Stimulated activated CD4-positive, alpha-beta T cell treated with anti-CD3 and anti-CD28 coated beads, Interleukin-4, amount 100 ng/mL, for 4 hours (primary cell): ENCODE measurements at regions not wholly inside any gene's neighbourhood (a gene's known extent, or its start where the extent isn't known, plus 50 kb on each side); places are given as distances from the start of the nearest gene placed in this dataset.

Experiments
- DNase-seq, 2 experiments: peaks; one replicate each; pipeline ENCODE4 v3.0.0-alpha.2; 2020

DNA sequence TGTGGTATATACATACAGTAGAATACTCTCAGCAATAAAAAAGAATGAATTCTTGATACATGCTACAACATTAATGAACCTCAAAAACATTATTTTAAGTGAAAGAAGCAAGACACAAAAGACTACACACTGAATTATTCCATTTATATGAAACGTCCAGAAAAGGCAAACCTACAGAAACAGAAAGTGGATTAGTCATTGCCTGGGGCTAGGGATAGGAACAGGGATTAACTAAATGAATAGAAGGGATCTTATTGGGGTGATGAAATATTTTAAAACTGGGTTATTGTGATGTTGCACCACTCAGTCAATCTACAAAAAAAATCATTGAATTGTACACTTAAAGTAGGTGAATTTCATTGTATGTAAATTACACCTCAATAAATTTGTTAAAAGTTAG lies 326.7 kb downstream of the PIK3R1 start:
- DNase-seq: no peak

DNA sequence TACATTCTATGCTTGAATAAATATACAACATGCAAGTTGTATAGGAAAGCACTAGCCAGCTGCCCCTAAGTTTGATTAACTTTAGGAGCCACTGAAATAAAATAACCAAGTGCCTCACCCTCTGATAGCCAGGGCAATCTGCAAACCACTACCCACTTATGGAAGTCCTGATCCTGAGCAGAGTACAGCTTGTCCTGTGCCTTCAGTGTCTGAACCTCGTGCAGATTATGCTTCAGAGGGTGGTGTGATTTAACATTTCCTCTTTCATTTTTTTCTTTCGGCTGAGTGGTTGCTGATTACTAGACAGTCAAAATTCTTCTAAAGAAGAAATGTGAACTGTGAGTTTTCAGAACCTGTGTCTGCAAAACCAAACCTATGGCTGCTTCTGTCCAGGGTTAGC lies 327.7 kb downstream of the PIK3R1 start:
- DNase-seq: no peak

DNA sequence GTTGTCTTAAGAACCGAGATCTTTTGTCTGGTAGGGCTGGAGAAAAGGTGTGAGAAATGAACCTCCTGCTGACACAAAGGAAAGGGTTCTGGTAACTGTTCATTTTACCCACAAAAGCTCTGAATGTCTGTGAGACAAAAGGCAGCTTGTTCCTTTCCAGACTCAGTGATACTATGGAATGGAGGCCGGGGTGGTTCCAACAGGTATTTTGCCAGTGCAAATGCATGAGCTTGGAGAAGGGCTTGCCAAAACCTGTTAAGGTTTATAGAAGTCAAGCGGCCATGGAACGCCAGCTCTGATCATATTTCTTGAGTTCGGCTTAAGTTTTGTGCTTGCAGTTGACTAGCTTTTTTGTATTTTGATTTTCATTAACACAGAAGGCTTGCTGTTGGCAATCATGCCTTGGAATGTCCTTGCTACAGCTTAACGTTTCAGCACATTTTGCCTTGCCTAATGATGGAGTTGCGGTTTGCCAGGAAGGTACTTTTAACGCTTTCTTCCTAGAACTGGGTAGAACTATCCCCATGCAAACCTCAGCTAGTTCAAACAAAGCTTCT lies 328.6 kb downstream of the PIK3R1 start:
- no peak for DNase-seq

DNA sequence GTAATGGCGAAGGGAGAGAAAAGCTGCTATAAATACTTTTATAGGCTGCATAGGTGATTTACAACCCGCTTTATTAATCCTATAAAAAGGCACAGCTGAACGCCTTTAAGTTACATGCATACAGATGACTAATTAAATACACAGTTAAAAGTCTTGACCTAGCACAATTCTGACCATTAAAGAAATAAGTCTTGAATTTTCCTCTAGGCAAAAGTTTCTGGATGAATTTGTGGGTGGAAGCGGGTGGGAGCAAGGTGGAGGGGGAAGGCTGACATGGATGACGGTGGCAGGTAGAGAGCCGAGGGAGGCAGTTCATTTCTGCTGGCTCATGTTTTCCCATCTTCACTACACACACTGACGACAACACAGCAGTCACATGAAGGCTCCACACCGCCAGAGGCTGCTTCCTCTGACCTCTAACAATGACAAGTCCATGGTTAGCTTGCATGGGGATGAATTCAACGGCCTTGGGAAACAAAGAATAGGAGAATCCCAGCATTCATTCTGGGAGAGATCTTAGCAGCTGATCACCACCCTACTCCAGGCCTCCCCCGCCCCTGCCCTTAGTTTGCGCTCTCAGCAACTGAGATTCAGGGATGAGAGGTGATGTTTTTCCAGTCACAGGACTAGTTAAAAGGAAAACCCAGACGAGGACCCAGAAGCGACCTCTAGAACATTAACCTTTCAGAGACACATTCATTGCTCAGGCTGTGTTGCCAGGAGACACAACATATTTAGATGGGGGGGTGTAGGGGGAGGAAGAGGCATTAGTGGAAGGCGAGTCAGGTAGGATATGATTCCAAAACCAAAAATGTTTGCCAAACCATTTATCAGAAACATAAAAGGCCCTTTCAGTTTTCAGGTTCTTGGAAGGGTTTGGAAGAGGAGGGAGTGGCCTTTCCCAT lies 329.3 kb downstream of the PIK3R1 start:
- no peak for DNase-seq

DNA sequence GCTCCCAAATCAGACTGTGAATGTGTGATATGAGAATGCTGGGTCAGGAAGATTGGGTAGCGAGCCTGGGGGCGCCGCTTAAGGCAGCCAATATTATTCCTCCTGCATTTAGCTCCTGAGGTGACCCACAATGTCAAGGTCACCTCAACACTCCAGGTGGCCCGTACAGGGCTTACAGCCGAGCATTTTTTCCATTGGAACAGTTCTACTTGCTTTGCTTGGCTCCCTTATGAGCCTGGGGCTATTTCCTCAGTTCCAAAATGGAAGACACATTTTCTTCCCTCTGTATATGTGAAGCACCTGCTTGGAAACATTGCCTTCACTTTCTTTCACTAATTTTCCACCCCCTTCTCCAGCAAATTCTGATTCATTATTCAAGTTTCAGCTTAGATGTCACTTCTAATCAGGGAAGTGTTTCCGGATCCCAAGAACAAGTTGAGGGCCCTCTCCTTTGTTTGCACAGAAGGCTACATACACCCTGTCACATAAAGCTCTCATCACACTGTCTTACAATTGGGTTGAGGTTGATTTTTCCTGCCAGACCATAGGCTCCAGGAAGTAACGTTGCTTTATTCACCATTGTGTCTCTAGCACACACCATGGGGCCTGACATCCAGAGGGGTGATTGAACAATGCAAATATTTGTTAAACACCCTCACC lies 330.2 kb downstream of the PIK3R1 start:
- no peak for DNase-seq

DNA sequence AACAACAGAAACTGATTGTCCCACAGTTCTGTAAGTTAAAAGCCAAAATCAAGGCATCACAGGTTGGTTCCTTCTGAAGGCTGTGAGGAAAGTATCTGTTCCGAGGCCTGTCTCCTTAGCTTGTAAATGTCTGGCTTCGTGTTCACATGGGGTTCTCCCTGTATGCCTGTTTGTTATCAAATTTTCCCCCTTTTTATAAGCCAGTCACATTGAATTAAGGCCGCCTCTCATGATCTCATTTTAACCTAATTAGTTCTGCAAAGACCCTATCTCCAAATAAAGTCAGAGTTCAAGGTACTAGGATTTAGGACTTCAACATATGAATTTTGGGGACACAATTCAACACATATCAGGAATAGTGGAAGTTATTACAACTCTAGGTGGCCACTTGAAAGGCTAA lies 331.5 kb downstream of the PIK3R1 start:
- DNase-seq: no peak

DNA sequence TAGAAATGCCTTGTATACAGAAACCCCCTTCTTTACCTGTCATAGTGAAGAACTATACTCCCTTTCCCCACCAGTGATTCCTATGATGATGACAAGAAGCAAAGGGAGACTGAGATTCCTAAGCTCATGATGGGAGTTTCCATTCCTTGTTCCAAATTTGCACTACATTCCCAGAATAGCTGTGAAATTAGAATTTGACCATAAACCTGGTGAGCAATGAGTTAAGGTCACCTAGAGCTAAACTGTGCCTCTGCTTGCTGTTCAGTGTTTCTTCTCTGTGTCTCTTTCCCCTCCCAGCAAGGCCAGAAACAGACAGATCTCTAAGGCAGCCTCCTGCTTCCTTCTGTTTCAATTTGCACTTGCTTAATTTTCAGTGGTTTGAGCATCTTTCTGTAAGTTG lies 332.1 kb downstream of the PIK3R1 start:
- no peak for DNase-seq

DNA sequence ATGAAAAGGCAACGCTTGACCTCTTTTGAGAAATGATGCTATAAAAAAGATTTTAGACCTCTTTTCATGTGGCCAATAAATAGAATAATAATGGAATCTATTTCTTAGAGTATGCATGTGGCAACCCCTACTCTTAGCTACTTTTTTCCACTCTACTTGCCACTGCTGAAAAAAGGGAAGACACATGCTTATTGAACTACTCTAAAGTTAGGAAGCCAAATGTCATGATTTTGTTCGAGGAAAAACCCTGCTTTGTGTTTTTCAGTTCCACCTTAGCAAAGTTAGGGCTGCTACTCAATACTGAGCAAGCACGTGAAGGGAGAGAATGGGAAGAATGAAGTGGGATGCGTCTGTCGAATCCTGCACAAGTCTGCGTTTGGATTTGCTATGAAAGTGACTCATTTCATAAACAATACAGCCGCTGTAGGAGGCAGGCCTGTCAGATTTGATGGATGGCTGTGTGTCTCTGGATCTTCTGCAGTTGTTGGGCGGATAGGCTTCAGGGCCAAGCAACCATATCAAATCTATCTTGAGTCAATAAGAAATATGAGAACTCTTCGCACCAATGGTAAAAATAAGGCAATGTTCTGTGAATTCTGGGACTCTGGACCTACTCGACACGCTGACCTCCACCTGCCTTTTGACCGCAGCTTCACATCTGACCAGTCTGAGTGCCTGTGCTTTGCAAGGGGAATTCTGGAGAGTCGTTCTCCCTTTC lies 333.6 kb downstream of the PIK3R1 start:
- DNase-seq: no peak

DNA sequence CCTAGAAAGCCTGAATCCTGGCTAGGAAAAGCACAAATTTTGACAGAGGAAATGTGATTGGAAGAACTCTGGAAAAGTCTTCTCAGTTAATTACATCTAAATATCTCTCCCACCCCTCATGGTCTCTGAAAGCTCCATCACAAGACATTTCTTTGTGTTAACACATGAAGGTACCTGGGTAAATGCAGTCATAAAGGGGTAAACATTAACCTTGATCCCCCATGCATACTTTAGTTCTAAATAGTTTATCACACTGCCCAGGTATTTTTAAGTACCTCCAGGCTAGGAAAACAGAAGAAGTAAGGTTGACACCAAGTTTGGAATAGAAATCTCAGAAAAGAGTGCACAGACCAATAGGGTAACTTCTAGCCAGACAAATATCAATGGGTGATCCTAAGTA lies 334.5 kb downstream of the PIK3R1 start:
- DNase-seq: no peak

DNA sequence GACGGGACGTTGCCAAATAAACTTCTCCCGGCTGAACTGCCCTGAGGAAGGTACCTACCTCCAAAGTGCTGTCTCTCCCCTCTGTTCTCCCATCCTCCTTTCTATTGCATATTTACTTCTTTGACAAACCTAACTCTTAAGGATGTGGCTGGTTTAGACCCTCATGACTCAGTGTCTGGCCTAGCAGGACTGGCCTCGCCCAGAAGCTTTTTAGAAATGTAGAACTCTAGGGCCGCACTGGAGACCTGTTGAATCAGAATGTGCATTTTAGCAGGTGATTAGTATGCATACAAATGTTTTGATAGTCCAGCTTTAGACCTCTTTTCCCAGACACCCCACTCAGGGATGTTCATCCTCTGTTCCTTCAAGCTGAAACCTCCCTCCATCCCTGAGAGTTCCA lies 335.9 kb downstream of the PIK3R1 start:
- DNase-seq: no peak

DNA sequence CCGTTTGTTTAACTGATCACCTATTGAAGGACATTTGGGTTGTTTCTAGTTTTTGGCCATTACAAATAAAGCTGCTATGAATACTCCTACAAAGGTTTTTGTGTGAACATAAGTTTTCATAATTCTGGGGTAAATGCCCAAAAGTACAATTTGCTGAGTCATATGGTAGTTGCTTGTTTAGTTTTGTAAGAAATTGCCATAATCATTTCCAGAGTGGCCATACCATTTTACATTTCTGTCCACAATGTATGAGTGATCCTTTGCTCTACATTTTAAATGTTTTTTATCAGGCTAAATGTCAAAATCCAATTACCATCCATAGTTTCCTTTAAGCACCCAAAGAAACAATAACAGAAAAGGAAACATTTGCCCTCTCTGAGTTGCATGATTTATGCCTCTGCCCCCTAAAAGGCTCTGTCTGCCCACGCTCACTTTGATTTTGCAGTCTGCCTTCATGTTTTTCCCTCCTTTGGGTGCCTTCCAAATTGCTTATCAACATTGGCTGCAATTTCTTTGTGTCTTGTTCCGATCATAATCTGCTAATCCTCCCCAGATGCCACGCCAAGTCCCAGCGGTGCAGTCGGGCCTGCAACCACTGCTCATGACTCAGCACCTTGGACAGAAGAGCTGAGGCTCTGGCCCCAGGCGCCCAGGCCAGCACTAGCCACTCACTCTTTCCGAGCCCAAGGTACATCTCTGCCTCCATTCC lies 339.2 kb downstream of the PIK3R1 start:
- no peak for DNase-seq

DNA sequence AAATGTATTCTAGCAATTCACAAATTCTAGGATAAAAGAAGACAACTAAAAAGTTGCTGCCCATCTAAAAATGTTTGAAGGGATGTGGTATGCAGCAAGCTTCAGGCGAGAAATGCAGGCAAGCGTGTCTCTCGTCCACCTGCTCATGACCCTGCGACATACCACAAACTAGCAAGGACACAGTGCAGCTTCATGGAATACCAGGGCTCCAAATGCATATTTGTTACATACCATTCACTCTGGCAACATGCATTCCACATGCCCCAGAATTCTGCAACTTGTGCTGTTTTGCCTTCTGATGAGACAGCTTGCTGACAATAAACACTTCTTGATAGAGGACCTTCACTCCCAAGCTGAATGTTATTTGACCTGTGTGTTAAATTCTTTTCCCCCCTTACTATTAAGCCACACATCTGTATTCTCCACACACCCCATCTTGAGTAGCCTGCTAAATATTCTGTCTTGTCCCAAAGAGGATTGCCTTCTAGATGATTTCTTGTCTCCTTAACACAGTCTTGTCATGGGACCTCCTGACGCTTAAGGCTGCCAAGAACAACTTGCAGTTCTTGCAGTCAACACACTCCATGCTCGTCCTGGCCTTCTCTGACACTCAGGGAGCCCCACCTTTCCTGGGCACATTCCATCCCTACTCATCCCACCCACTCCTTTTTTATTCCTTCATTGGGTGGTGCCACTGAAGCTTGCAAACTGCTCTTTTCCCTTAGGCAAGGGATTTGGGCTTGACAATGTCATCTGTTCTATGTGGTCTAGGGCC lies 340.5 kb downstream of the PIK3R1 start:
- no peak for DNase-seq

DNA sequence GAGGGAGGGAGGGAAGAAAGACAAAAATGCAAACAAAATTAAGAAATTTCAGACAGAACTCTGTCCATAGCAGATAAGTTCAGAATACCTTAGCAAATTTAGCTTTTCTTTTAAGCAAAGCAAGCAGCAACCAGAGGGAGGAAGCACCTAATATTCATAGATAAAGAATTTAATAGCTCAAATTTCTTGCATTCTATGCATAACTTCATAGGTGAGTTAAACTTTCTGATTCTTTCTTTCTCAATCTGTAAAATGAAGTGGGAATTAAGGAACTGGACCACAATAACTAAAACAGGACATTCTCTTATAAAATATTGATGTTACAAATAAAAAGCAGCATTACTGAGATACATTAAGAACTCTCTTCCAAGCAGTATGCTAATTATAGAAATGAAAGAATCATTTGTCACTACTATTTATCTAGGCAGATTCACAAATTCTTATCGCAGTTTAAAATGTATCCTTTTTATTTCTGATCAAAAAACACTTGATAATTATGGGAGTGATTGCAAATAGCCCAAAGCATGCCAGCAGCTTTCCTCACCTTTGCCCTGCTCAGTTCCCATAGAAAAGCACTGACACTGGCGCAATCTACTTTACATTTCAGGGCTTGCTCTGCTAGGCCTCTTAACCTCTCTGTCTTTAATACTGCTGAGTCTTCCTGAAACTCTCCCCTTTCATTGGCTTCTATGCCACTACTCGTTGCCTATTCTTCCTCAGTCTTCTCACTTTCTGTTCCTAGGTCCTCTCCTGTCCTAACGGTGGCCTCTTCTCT lies 341.8 kb downstream of the PIK3R1 start:
- DNase-seq: no peak

DNA sequence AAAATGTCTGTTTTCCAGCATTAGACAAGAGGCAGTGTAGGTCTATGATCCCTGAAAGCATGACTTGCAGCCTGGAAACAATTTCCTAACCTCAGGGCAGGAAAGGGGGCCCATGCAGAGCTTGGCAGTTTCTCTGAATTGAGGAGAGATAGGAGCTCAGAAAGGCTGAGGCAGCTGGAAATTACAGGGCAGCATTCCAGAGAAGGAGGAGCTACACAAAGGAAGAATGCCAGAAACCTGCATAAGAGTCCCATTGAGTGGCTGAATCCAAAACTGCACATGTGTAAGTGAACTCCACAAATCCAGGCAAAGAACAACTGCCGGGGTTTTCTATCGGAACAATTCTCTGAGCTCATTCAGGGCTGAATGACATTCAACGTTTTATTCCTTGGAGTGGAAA lies 346.8 kb downstream of the PIK3R1 start:
- no peak for DNase-seq

DNA sequence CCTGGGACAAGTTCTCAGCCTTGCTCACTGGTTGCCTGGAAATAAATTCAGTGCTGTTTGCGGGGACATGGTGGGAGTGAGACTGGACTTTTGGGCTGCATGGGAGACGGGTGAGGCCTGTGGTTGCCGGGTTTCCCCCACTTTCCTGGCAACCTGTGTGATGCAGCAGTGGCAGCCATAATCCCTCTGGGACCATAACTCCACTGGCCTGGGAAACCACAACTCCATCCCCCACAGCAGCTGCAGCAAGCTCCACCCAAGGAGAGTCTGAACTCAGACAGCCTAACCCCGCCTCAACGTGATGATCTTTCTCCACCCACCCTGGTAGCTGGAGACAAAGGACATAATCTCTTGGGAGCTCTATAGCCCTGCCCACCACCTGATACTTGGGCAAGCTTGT lies 349.9 kb downstream of the PIK3R1 start:
- DNase-seq: no peak

DNA sequence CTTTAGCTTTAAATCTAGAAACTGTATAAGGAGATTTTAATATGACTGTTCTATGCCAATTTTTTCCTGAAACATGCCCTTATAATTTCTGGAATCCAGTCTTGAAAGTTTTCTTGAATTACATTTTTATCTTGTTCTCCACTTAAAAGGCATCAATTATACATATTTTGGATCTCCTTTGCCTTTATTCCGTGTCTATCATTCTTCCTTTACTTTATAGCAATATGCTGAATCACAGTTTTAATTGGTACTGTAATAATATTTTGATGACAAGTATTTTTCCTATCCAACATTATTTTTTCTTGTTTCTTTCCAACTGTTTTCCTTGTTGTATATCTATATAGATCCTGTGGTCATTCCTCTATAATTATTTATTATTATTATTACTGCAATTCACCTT lies 361.2 kb downstream of the PIK3R1 start:
- DNase-seq: no peak

DNA sequence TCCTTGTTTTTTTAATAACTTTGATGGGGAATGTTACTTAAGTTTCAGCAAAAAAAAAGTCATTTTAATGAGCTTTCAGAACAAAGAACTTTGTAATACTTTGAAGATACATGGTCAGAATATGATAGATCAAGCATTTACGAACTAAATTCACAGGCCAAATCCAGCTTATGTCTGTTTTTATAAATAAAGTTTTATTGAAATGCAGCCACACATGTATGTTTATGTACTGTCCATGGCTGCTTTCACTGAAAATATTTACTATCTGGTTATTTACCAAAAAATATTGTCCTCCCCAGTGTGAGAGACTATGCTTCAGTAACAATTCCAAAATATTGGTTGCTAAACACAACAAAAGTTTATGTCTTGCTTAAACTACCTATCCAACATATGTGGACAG lies 366.7 kb downstream of the PIK3R1 start:
- DNase-seq: no peak

DNA sequence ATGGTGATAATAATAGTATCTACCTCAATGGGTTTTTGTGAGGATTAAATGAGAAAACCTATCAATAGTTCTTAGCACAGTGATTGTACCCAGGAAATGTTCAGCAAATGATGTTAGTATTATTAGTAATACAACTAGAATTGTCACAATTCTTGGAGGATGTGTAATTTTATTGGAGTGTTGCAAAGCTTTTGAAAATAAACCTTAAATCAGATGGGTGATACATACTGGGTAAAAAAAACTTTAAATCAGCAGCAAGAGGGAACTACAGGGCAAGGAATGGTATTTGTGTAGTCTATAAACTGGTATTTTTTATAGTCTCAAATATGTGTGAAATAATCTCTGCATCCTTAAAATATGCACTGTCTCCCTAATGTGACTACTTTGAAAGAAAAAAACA lies 371.6 kb downstream of the PIK3R1 start:
- DNase-seq: no peak

DNA sequence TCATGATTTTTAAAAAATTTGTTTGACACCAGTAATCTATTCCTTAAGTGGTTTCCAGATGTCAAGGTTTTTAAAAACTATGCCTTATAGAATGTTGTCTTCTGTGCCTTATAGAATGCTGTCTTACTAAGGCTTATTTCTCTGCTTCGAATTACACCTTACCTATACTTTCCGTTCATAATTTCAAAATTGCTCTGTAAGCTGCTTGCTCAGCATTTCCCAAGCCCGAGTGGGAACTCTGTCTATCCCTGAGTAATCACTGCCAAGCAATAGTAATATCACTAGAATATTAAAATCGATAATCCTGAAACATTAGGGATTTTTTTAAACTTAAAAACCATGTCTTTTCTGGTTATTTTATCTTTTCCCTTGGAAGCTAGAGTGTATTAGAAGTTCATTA lies 376.3 kb downstream of the PIK3R1 start:
- no peak for DNase-seq

DNA sequence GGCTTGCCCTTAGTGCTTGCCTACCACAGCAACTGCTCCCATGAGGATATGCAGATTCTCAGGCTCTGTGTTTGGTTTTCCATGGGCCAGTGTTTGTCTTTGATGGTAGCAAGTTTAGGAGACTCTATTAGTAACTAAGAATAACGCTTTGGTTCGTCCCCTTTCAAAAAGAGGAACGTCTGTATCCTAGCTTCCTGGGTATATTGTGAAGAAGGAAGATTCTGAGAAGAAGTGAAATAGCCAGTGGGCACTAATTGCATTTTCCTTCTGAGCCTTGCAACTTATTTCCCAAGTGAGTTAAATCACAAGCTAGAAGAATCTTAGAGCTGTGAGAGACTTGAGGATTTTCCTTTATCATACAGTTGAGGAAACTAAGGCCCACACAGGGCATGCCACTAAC lies 376.8 kb downstream of the PIK3R1 start:
- no peak for DNase-seq

DNA sequence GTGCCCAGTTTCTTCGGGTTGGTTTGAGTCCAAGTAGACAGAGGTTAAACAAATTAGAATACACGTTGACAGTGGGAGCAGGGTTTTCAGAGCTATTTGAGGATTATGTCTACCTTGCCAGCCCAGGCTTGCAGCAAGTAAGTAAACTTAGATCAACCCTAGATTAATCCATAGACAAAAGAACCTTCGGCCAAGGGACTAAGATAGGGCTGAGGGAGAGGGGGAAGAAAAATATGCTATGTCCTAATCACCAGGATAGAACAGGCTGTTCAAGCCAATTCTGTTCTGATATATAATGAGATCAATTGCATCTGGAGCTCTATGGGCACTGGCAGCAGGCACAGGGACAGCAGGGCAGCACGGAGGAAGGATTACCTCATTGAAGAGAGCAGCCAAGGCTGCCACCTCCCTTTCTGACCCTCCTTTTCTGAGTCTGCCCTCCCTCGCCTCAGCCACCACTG lies 377.7 kb downstream of the PIK3R1 start:
- DNase-seq: no peak
